Lung microvascular endothelial cell (primary cell): ENCODE measurements at regions not wholly inside any gene's neighbourhood (a gene's known extent, or its start where the extent isn't known, plus 50 kb on each side); places are given as distances from the start of the nearest gene placed in this dataset.
"Not testable (repeated sequence)": the region's sequence is repeated elsewhere in the genome, so short reads cannot be mapped to it uniquely, and the experiment has no call there.

ENCODE experiments used
- DNase-seq, 2 donors: peaks; one replicate each; pipeline versions ENCODE4 v3.0.0 to v3.0.0-alpha.2; 2010; ENCODE audit warnings: low read depth in 2 of 2

- no peak for DNase-seq
Observed at GRCh38 chr14:27587103-27587502, 989.3 kb upstream of the NOVA1 start.

GRCh38 chr14:27605282-27605681 lies 1007.4 kb upstream of the NOVA1 start:
- DNase-seq, result no peak

- DNase-seq, result no peak
Observed at GRCh38 chr14:27608377-27608776, 1010.5 kb upstream of the NOVA1 start.

- no peak for DNase-seq
Observed at GRCh38 chr14:27612121-27612520, 1014.3 kb upstream of the NOVA1 start.

GRCh38 chr14:27613102-27613501 lies 1015.3 kb upstream of the NOVA1 start:
- no peak for DNase-seq

GRCh38 chr14:27623782-27624181 lies 1025.9 kb upstream of the NOVA1 start:
- DNase-seq, result no peak

GRCh38 chr14:27634056-27634970 lies 1036.5 kb upstream of the NOVA1 start:
- DNase-seq, result no peak

GRCh38 chr14:27640688-27641087 lies 1042.9 kb upstream of the NOVA1 start:
- DNase-seq, result not testable (repeated sequence)

GRCh38 chr14:27642251-27642866 lies 1044.5 kb upstream of the NOVA1 start:
- DNase-seq, result no peak

GRCh38 chr14:27660683-27661082 lies 1062.8 kb upstream of the NOVA1 start:
- no peak for DNase-seq

GRCh38 chr14:27668531-27668930 lies 1070.7 kb upstream of the NOVA1 start:
- DNase-seq, result no peak

GRCh38 chr14:27672047-27672446 lies 1074.2 kb upstream of the NOVA1 start:
- DNase-seq, result no peak

GRCh38 chr14:27672811-27673737 lies 1075.2 kb upstream of the NOVA1 start:
- DNase-seq, result not testable (repeated sequence)

GRCh38 chr14:27686137-27686536 lies 1080.5 kb upstream of the FOXG1 start:
- DNase-seq, result no peak

- no peak for DNase-seq
Observed at GRCh38 chr14:27688841-27689444, 1077.6 kb upstream of the FOXG1 start.

GRCh38 chr14:27712364-27712763 lies 1054.2 kb upstream of the FOXG1 start:
- DNase-seq, result no peak

- no peak for DNase-seq
Observed at GRCh38 chr14:27715561-27715960, 1051.0 kb upstream of the FOXG1 start.

GRCh38 chr14:27721760-27722159 lies 1044.8 kb upstream of the FOXG1 start:
- no peak for DNase-seq

- DNase-seq, result no peak
Observed at GRCh38 chr14:27725482-27725881, 1041.1 kb upstream of the FOXG1 start.

- no peak for DNase-seq
Observed at GRCh38 chr14:27727251-27727770, 1039.3 kb upstream of the FOXG1 start.

- DNase-seq, result no peak
Observed at GRCh38 chr14:27730204-27730603, 1036.4 kb upstream of the FOXG1 start.
